Neural progenitor cell (in vitro differentiated cells): ENCODE measurements at regions not wholly inside any gene's neighbourhood (a gene's known extent, or its start where the extent isn't known, plus 50 kb on each side); places are given as distances from the start of the nearest gene placed in this dataset.

ENCODE experiments used
- DNase-seq: peaks from one replicate; pipeline ENCODE4 v3.0.0-alpha.2; 2016; ENCODE audit warnings: low spot score
- H2AFZ ChIP-seq: fragments of 200-600 bp; sonication (generic); replicated peaks from 2 replicates; pipeline ENCODE4 v1.6.1; 2016; ENCODE audit warnings: antibody characterized with exemption
- H3F3A ChIP-seq: fragments of 200-600 bp; sonication (generic); 2 replicates; pipeline ENCODE4 v1.6.1; 2016; ENCODE audit warnings: antibody characterized with exemption, low read depth
- H3K27ac ChIP-seq: fragments of 200-600 bp; sonication (generic); 2 replicates; pipeline ENCODE4 v1.5.1; 2016; ENCODE audit warnings: mild to moderate bottlenecking
- H3K27me3 ChIP-seq: fragments of 200-600 bp; sonication (generic); 2 replicates; pipeline ENCODE4 v1.6.1; 2016; ENCODE audit warnings: mild to moderate bottlenecking, moderate library complexity
- H3K36me3 ChIP-seq: fragments of 200-600 bp; sonication (generic); 2 replicates; pipeline ENCODE4 v1.5.1; 2016
- H3K4me1 ChIP-seq: fragments of 200-600 bp; sonication (generic); 2 replicates; pipeline ENCODE4 v1.6.1; 2016; ENCODE audit warnings: mixed run types
- H3K4me2 ChIP-seq: fragments of 200-600 bp; sonication (generic); 2 replicates; pipeline ENCODE4 v1.6.1; 2016
- H3K4me3 ChIP-seq: fragments of 200-600 bp; sonication (generic); 2 replicates; pipeline ENCODE4 v1.5.1; 2016
- H3K79me2 ChIP-seq: fragments of 200-600 bp; sonication (generic); 2 replicates; pipeline ENCODE4 v1.6.1; 2016; ENCODE audit warnings: low read depth
- H3K9ac ChIP-seq: fragments of 200-600 bp; sonication (generic); 2 replicates; pipeline ENCODE4 v1.6.1; 2016
- H3K9me3 ChIP-seq: fragments of 200-600 bp; sonication (generic); 2 replicates; pipeline ENCODE4 v1.5.1; 2016; ENCODE audit warnings: low read depth
- H4K20me1 ChIP-seq: fragments of 200-600 bp; sonication (generic); 2 replicates; pipeline ENCODE4 v1.6.1; 2016; ENCODE audit warnings: low read depth
- H3K27ac Mint-ChIP-seq: 3 replicates; pipeline ENCODE4 v1.8.0; 2021; ENCODE audit warnings: mixed read lengths
- H3K27me3 Mint-ChIP-seq: 2 replicates; pipeline ENCODE4 v1.8.0; 2022; ENCODE audit warnings: low read depth, mild to moderate bottlenecking, inconsistent platforms, moderate library complexity, mixed read lengths; ENCODE audit not compliant: insufficient read depth
- H3K36me3 Mint-ChIP-seq: 3 replicates; pipeline ENCODE4 v1.8.0; 2021; ENCODE audit warnings: mixed read lengths
- H3K4me1 Mint-ChIP-seq: 3 replicates; pipeline ENCODE4 v1.8.0; 2021; ENCODE audit warnings: mixed read lengths
- H3K4me3 Mint-ChIP-seq: 3 replicates; pipeline ENCODE4 v1.8.0; 2021; ENCODE audit warnings: mild to moderate bottlenecking, moderate library complexity, mixed read lengths
- H3K9me3 Mint-ChIP-seq: 3 replicates; pipeline ENCODE4 v1.8.0; 2020; ENCODE audit warnings: mixed read lengths
- EZH2 ChIP-seq: fragments of 200-600 bp; sonication (generic); IDR thresholded peaks from 2 replicates; pipeline ENCODE4 v1.6.1; 2017; ENCODE audit warnings: antibody characterized with exemption, mild to moderate bottlenecking, moderate library complexity
- EZH2phosphoT487 ChIP-seq: fragments of 200-600 bp; sonication (generic); IDR thresholded peaks from 2 replicates; pipeline ENCODE4 v1.6.1; 2017; ENCODE audit warnings: antibody characterized with exemption
- TF ChIP-seq, protein P1 (sequence below): fragments of 200-600 bp; sonication (generic); IDR thresholded peaks from 2 replicates; pipeline ENCODE4 v1.5.1; 2017; ENCODE audit warnings: antibody characterized with exemption, mild to moderate bottlenecking

DNA sequence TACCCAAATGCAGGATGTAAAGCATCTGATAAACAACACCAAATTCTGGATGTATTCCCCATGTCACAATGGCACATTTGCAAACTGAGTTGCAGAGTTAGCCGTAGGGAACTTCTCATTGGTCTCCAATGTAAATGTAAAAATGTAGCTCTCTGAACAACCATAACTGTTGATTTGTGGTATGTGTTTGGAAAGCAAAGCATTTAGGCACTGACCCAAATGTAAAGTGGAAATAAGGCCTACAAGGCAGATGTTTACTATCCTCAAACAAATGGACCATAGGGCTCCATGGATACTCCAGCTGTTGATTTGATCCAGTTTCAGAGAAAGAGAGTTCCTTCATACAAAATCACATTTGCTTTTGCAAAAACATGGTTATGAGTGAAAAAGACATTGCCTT is 223.0 kb upstream of the ELAC2 start:
- Histone ChIP-seq H3K36me3 (no peaks in the 10 kb centered on the region), H3K27ac (no peak overlapping the region), H3K9me3 (no peaks in the 10 kb centered on the region), H3K4me2 (no peak overlapping the region), H3K4me3 (no peak overlapping the region), H3K9ac (no peak overlapping the region), H2AFZ (no peak overlapping the region), H3K4me1 (no peaks in the 10 kb centered on the region), H4K20me1 (no peaks in the 10 kb centered on the region), H3K79me2 (no peaks in the 10 kb centered on the region), H3F3A (no peaks in the 10 kb centered on the region), H3K27me3 (no peaks in the 10 kb centered on the region)
- Mint-ChIP-seq H3K27me3 (no peaks in the 10 kb centered on the region), H3K36me3 (no peaks in the 10 kb centered on the region), H3K9me3 (peaks cover 2% of the 10 kb centered on the region), H3K4me1 (no peaks in the 10 kb centered on the region), H3K27ac (no peak overlapping the region), H3K4me3 (no peak overlapping the region)
- DNase-seq = no peak
- TF ChIP-seq EZH2phosphoT487 = no peak
- TF ChIP-seq EZH2 = no peak
- TF ChIP-seq, protein P1, sequence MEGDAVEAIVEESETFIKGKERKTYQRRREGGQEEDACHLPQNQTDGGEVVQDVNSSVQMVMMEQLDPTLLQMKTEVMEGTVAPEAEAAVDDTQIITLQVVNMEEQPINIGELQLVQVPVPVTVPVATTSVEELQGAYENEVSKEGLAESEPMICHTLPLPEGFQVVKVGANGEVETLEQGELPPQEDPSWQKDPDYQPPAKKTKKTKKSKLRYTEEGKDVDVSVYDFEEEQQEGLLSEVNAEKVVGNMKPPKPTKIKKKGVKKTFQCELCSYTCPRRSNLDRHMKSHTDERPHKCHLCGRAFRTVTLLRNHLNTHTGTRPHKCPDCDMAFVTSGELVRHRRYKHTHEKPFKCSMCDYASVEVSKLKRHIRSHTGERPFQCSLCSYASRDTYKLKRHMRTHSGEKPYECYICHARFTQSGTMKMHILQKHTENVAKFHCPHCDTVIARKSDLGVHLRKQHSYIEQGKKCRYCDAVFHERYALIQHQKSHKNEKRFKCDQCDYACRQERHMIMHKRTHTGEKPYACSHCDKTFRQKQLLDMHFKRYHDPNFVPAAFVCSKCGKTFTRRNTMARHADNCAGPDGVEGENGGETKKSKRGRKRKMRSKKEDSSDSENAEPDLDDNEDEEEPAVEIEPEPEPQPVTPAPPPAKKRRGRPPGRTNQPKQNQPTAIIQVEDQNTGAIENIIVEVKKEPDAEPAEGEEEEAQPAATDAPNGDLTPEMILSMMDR = no peak

DNA sequence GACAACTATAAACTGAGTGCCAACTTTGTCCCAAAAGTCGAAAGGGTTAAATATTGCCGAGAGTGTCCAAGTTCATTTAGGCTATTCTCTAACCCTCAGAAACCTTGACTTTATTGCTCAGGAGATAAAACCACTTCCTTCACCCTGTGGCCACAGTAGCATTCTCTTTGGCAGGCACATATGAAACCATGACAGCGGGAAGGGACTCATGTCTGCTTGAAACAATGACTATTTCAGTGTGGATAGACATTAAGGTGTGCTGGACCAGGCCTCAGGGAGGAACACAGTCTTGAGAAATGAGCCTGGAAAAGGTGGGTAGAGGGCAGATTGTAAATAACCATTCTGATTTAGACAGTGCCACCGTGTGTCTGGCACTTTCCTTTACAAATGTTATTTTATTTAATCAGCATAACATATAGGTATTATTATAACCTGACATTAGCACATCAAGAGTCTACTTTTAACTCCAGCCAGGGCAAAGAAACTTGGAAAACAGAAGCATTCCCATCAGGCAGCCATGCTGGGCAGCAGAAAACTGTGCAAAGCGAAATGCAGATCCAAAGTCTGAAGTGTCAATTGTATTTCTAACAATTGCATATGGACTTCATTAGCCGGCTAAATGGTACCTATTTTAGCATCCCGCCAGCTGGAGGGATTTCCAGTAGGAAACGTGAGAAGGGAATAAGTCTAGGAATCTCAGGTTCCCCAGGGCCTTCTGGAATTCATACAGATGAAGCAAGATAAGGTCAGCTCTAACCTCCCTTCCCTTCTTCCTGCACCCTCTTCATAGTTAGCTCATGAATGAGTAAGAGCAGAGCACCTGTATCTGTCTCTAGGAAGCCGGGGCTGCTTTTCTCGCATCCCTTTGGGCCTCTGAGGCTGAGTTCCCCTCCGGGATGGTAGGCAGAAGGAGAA is 212.8 kb upstream of the ELAC2 start:
- DNase-seq = no peak
- no peaks in the 10 kb centered on the region for H3K4me1 Mint-ChIP-seq
- Histone ChIP-seq H3K9me3 (no peaks in the 10 kb centered on the region), H3K79me2 (no peaks in the 10 kb centered on the region), H2AFZ (no peak overlapping the region), H3K4me1 (no peaks in the 10 kb centered on the region), H3K27ac (no peak overlapping the region), H3K4me2 (no peak overlapping the region), H4K20me1 (no peaks in the 10 kb centered on the region), H3K4me3 (no peak overlapping the region), H3K36me3 (no peaks in the 10 kb centered on the region), H3K9ac (no peak overlapping the region), H3K27me3 (no peaks in the 10 kb centered on the region), H3F3A (no peaks in the 10 kb centered on the region)
- H3K27me3 Mint-ChIP-seq = peaks cover 2% of the 10 kb centered on the region
- H3K9me3 Mint-ChIP-seq = no peaks in the 10 kb centered on the region
- H3K27ac Mint-ChIP-seq = no peak overlapping the region
- H3K4me3 Mint-ChIP-seq = no peak overlapping the region
- TF ChIP-seq EZH2phosphoT487 = no peak
- TF ChIP-seq, protein P1 = no peak
- TF ChIP-seq EZH2 = no peak
- H3K36me3 Mint-ChIP-seq = no peaks in the 10 kb centered on the region

DNA sequence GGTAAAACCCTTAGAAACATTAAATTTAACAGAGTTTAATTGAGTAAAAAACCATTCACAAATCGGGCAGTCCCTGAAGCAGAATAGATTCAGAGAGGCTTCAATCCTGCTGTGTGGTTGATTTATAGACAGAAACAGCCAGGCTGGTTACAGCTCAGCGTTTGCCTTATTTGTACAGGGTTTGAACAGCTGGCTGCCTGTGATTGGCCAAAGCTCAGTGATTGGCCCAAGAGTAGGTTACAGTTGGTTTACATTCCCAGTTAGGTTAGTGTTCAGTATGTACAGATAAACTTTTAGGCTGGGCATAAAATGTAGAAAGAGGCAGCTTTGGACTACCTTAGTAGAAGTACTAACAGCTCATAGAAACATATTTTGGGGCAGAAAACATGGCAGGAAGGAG is 210.4 kb upstream of the ELAC2 start:
- Mint-ChIP-seq H3K27ac (no peak overlapping the region), H3K4me1 (no peaks in the 10 kb centered on the region)

More for the DNA sequence above, 210.4 kb upstream of the ELAC2 start:
- Mint-ChIP-seq H3K36me3 (no peaks in the 10 kb centered on the region), H3K9me3 (no peaks in the 10 kb centered on the region), H3K4me3 (no peak overlapping the region), H3K27me3 (no peaks in the 10 kb centered on the region)
- Histone ChIP-seq H3K79me2 (no peaks in the 10 kb centered on the region), H3K27me3 (no peaks in the 10 kb centered on the region), H3K9me3 (no peaks in the 10 kb centered on the region), H2AFZ (no peak overlapping the region), H4K20me1 (no peaks in the 10 kb centered on the region), H3K4me2 (no peak overlapping the region), H3F3A (no peaks in the 10 kb centered on the region), H3K4me1 (no peaks in the 10 kb centered on the region), H3K4me3 (no peak overlapping the region), H3K9ac (no peak overlapping the region), H3K27ac (no peak overlapping the region), H3K36me3 (no peaks in the 10 kb centered on the region)
- no peak for DNase-seq
- TF ChIP-seq, protein P1 = no peak
- TF ChIP-seq EZH2phosphoT487 = no peak
- TF ChIP-seq EZH2 = no peak
